Neuron (in vitro differentiated cells): ENCODE measurements at regions not wholly inside any gene's neighbourhood (a gene's known extent, or its start where the extent isn't known, plus 50 kb on each side); places are given as distances from the start of the nearest gene placed in this dataset.

Experiments used
- H2AFZ ChIP-seq: one replicate; pipeline ENCODE4 v1.6.1; 2013; ENCODE audit warnings: low read depth, mild to moderate bottlenecking, inconsistent platforms, low read length, moderate library complexity
- H3K27me3 ChIP-seq: one replicate; pipeline ENCODE4 v1.6.1; 2013; ENCODE audit warnings: low read length; ENCODE audit not compliant: insufficient read depth
- H3K36me3 ChIP-seq: one replicate; pipeline ENCODE4 v1.6.1; 2013; ENCODE audit warnings: low read length; ENCODE audit not compliant: insufficient read depth
- H3K4me1 ChIP-seq: one replicate; pipeline ENCODE4 v1.6.1; 2013; ENCODE audit warnings: low read length; ENCODE audit not compliant: insufficient read depth
- H3K4me3 ChIP-seq: 2 replicates; pipeline ENCODE4 v1.5.1; 2013; ENCODE audit warnings: mild to moderate bottlenecking, low read length, moderate library complexity
- H3K9me3 ChIP-seq: one replicate; pipeline ENCODE4 v1.6.1; 2013; ENCODE audit warnings: low read length

GRCh38 chr3:18771931-18772330 lies 346.8 kb upstream of the SATB1 start:
- H3K4me3 ChIP-seq = no peak overlapping the region
- no peaks in the 10 kb centered on the region for H3K4me1 ChIP-seq
- H2AFZ ChIP-seq = no peak overlapping the region
- H3K36me3 ChIP-seq = no peaks in the 10 kb centered on the region
- H3K27me3 ChIP-seq = no peaks in the 10 kb centered on the region
- H3K9me3 ChIP-seq = no peaks in the 10 kb centered on the region

DNA sequence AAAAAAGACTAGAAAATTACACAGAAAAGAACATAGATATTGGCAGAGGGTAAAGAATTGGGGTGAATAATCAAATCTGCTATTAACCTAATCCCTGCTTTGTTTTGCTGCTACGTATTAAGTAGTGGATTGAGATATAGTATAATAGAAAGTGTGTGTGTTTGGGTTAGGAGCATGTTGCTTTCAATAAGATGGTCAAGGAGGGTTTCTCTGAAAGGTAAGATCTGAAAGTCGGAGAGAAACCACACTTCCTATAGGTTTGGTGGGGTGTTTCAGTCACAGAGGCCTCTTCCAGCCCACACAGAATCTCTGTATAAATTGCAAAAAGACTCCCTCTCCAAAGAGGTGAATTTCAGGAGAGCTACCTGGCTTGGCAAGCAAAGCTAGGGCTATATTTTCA lies 345.7 kb upstream of the SATB1 start:
- Histone ChIP-seq H2AFZ (no peak overlapping the region), H3K27me3 (no peaks in the 10 kb centered on the region), H3K9me3 (no peaks in the 10 kb centered on the region), H3K4me1 (no peaks in the 10 kb centered on the region), H3K36me3 (no peaks in the 10 kb centered on the region), H3K4me3 (no peak overlapping the region)

DNA sequence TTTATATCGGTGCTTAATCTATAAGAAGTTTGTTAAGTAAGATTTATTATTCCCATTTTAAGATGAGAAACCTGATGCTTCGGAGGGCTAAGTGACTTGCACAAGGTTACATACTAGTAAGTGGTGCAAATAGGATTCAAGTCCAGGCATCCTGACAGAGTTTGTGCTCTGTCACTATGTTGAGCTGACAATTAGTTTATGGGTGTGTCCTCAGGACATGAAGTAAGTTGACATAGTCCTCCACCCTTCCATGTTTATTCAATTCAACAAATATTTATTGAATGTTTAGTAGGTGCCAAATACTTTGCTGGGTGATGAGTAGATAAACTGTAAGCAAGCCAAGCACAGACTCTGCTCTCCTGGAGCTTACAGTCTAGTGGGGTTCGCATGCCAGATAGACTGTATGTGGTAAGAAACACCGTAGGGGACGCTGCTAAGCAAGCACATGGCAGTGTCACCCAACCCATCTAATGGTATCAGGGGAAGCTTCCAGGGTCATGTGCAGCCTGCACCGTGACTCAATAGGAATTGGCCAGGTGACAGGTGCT lies 342.7 kb upstream of the SATB1 start:
- Histone ChIP-seq H3K4me3 (no peak overlapping the region), H3K27me3 (no peaks in the 10 kb centered on the region), H3K4me1 (no peaks in the 10 kb centered on the region), H3K36me3 (no peaks in the 10 kb centered on the region), H2AFZ (no peak overlapping the region), H3K9me3 (no peaks in the 10 kb centered on the region)

- Histone ChIP-seq H3K36me3 (no peaks in the 10 kb centered on the region), H3K4me1 (no peaks in the 10 kb centered on the region), H3K27me3 (no peaks in the 10 kb centered on the region), H2AFZ (no peak overlapping the region), H3K9me3 (no peaks in the 10 kb centered on the region), H3K4me3 (no peak overlapping the region)
Observed at GRCh38 chr3:18766974-18767373, 341.8 kb upstream of the SATB1 start.

DNA sequence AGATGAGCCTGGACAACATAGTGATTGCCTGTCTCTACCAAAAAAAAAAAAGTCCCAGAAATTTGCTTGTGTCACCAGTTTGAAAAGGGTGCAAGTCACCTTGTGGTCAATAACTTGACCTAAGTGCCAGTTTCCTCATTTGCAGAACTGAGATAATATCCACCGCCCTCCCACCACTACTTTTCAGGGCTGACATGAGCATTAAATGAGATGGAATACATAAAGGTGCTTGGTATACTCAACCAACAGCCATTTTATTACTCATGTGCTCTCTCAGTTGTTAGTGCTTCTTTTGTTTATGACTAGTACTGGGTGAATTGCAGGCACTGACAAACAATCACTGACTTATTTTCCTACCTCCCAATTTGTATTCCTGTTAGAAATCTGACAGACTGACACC lies 340.5 kb upstream of the SATB1 start:
- H3K36me3 ChIP-seq = no peaks in the 10 kb centered on the region
- H3K9me3 ChIP-seq = no peaks in the 10 kb centered on the region
- H3K4me1 ChIP-seq = no peaks in the 10 kb centered on the region
- no peak overlapping the region for H3K4me3 ChIP-seq
- no peak overlapping the region for H2AFZ ChIP-seq
- H3K27me3 ChIP-seq = no peaks in the 10 kb centered on the region

GRCh38 chr3:18765161-18765560 lies 340.0 kb upstream of the SATB1 start:
- Histone ChIP-seq H3K27me3 (no peaks in the 10 kb centered on the region), H3K4me3 (no peak overlapping the region), H3K36me3 (no peaks in the 10 kb centered on the region), H2AFZ (no peak overlapping the region), H3K4me1 (no peaks in the 10 kb centered on the region), H3K9me3 (no peaks in the 10 kb centered on the region)

- Histone ChIP-seq H2AFZ (no peak overlapping the region), H3K4me1 (no peaks in the 10 kb centered on the region), H3K36me3 (no peaks in the 10 kb centered on the region), H3K9me3 (no peaks in the 10 kb centered on the region), H3K4me3 (no peak overlapping the region), H3K27me3 (no peaks in the 10 kb centered on the region)
Observed at GRCh38 chr3:18761530-18761929, 336.4 kb upstream of the SATB1 start.

DNA sequence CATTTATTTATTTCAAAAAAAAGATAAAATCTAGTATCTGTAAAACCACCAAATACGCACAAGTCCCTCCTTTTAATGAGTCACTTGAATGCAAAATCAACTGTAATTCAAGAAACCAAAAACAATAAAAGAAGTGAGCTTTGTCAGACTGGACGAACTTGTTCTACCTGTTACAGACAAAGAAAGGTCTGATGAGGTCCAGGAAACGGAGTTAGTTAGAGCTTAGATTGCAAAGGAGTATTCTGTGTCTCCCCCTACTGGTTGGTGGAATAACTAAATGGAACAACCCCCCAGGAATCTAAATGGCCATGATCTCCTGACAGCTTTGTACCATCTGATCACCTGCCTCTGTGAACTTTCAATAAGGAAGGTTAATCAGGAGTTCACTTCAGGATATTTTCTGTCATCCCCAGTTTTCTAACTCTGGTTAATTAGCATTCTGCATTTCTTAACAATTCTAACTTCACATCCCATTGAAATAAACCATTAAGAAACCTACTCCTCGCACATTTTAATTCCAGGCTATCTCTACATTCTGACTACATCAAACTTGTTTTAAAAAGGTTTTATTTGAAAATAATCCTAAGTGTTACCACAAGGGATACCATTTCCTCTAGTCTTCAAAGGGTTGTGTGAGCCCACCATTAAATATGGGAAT lies 333.0 kb upstream of the SATB1 start:
- H3K9me3 ChIP-seq = no peaks in the 10 kb centered on the region
- H2AFZ ChIP-seq = no peak overlapping the region
- no peaks in the 10 kb centered on the region for H3K4me1 ChIP-seq
- H3K27me3 ChIP-seq = no peaks in the 10 kb centered on the region
- H3K4me3 ChIP-seq = no peak overlapping the region
- H3K36me3 ChIP-seq = no peaks in the 10 kb centered on the region

- Histone ChIP-seq H3K9me3 (no peaks in the 10 kb centered on the region), H2AFZ (no peak overlapping the region), H3K4me3 (no peak overlapping the region), H3K27me3 (no peaks in the 10 kb centered on the region), H3K36me3 (no peaks in the 10 kb centered on the region), H3K4me1 (no peaks in the 10 kb centered on the region)
Observed at GRCh38 chr3:18757476-18757875, 332.3 kb upstream of the SATB1 start.

- Histone ChIP-seq H3K4me1 (no peaks in the 10 kb centered on the region), H3K4me3 (no peak overlapping the region), H3K9me3 (no peaks in the 10 kb centered on the region), H2AFZ (no peak overlapping the region), H3K27me3 (no peaks in the 10 kb centered on the region), H3K36me3 (no peaks in the 10 kb centered on the region)
Observed at GRCh38 chr3:18752273-18752934, 327.3 kb upstream of the SATB1 start.

GRCh38 chr3:18751514-18751913 lies 326.4 kb upstream of the SATB1 start:
- Histone ChIP-seq H3K36me3 (no peaks in the 10 kb centered on the region), H2AFZ (no peak overlapping the region), H3K4me3 (no peak overlapping the region), H3K27me3 (no peaks in the 10 kb centered on the region), H3K9me3 (no peaks in the 10 kb centered on the region), H3K4me1 (no peaks in the 10 kb centered on the region)

DNA sequence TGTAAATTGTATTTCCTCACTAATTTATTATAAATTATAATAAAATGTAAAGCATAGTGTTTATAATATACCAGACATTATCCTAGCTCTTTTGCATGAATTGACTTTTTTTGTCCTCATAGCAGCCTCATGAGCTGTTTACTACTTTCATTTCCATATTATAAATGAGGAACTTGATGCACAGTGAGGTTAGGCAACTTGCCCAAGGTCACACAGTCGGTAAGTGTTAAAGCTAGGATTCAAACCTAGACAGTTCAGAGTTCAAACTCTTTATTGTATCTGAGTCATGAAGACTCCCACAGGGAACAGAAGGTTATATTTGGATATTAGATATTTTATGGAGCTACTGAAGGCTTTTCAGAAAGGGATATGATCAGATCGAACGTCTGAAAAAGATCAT lies 322.2 kb upstream of the SATB1 start:
- Histone ChIP-seq H2AFZ (no peak overlapping the region), H3K4me3 (no peak overlapping the region), H3K36me3 (no peaks in the 10 kb centered on the region), H3K9me3 (no peaks in the 10 kb centered on the region), H3K4me1 (no peaks in the 10 kb centered on the region), H3K27me3 (no peaks in the 10 kb centered on the region)

- no peaks in the 10 kb centered on the region for H3K36me3 ChIP-seq
- H3K4me3 ChIP-seq = no peak overlapping the region
Observed at GRCh38 chr3:18745472-18745871, 320.3 kb upstream of the SATB1 start.

GRCh38 chr3:18744472-18744871 lies 319.3 kb upstream of the SATB1 start:
- no peaks in the 10 kb centered on the region for H3K27me3 ChIP-seq
- H3K4me3 ChIP-seq = no peak overlapping the region
- H3K9me3 ChIP-seq = no peaks in the 10 kb centered on the region
- no peaks in the 10 kb centered on the region for H3K36me3 ChIP-seq
- H3K4me1 ChIP-seq = no peaks in the 10 kb centered on the region
- H2AFZ ChIP-seq = no peak overlapping the region

More at GRCh38 chr3:18745472-18745871, 320.3 kb upstream of the SATB1 start:
- Histone ChIP-seq H2AFZ (no peak overlapping the region), H3K27me3 (no peaks in the 10 kb centered on the region), H3K4me1 (no peaks in the 10 kb centered on the region), H3K9me3 (no peaks in the 10 kb centered on the region)
